ENCODE measurements at regions not wholly inside any gene's neighbourhood (a gene's known extent, or its start where the extent isn't known, plus 50 kb on each side); places are given as distances from the start of the nearest gene placed in this dataset.

- Histone ChIP-seq H3K79me2 (ENCODE audit: control insufficient read depth, insufficient read depth, low read length) (no peaks in the 10 kb centered on the region), H3K27me3 (ENCODE audit: control insufficient read depth, insufficient read depth, low read length) (no peaks in the 10 kb centered on the region), H4K20me1 (ENCODE audit: control insufficient read depth, extremely low read depth, insufficient read depth, low read length) (no peaks in the 10 kb centered on the region), H3K4me3 (replicated peaks in 1 of 4; ENCODE audit: control extremely low read depth in 1 of 4, insufficient read depth in 1 of 4, low read depth in 3 of 4, low read length in 4 of 4) (no peak overlapping the region), H3K27ac (ENCODE audit: insufficient read depth, low read length) (no peak overlapping the region), H3K4me2 (ENCODE audit: extremely low read depth, insufficient read depth, low read length) (no peak overlapping the region), H3K9ac (ENCODE audit: insufficient read depth, low read length) (no peak overlapping the region), H3K36me3 (ENCODE audit: control insufficient read depth, insufficient read depth, low read length) (no peaks in the 10 kb centered on the region), H3K4me1 (ENCODE audit: control insufficient read depth, extremely low read depth, insufficient read depth, low read length) (no peaks in the 10 kb centered on the region), H3K9me3 (ENCODE audit: control insufficient read depth, insufficient read depth, low read depth, low read length) (no peaks in the 10 kb centered on the region), H2AFZ (ENCODE audit: low read length) (no peak overlapping the region)
- TF ChIP-seq EZH2 (IDR thresholded peaks at IDR 0.05; ENCODE audit: low read length, missing control alignments) (no peak), CTCF (conservative IDR thresholded peaks at IDR 0.05 in 1 of 2, IDR thresholded peaks at IDR 0.05 in 1 of 2; ENCODE audit: low read depth in 1 of 2, low read length in 2 of 2) (no peak)
- no peak for DNase-seq (ENCODE audit: low read depth in 2 of 2)
Observed at GRCh38 chr1:219489636-219490035, 123.3 kb downstream of the ZC3H11B start.

GRCh38 chr1:219488275-219488674, 124.6 kb downstream of the ZC3H11B start:
- Histone ChIP-seq H3K4me2 (ENCODE audit: extremely low read depth, insufficient read depth, low read length) (no peak overlapping the region), H2AFZ (ENCODE audit: low read length) (no peak overlapping the region), H4K20me1 (ENCODE audit: control insufficient read depth, extremely low read depth, insufficient read depth, low read length) (no peaks in the 10 kb centered on the region), H3K4me3 (replicated peaks in 1 of 4; ENCODE audit: control extremely low read depth in 1 of 4, insufficient read depth in 1 of 4, low read depth in 3 of 4, low read length in 4 of 4) (no peak overlapping the region), H3K9me3 (ENCODE audit: control insufficient read depth, insufficient read depth, low read depth, low read length) (no peaks in the 10 kb centered on the region), H3K79me2 (ENCODE audit: control insufficient read depth, insufficient read depth, low read length) (no peaks in the 10 kb centered on the region), H3K27ac (ENCODE audit: insufficient read depth, low read length) (no peak overlapping the region), H3K9ac (ENCODE audit: insufficient read depth, low read length) (no peak overlapping the region), H3K4me1 (ENCODE audit: control insufficient read depth, extremely low read depth, insufficient read depth, low read length) (no peaks in the 10 kb centered on the region), H3K36me3 (ENCODE audit: control insufficient read depth, insufficient read depth, low read length) (no peaks in the 10 kb centered on the region), H3K27me3 (ENCODE audit: control insufficient read depth, insufficient read depth, low read length) (no peaks in the 10 kb centered on the region)
- no peak for DNase-seq (ENCODE audit: low read depth in 2 of 2)
- TF ChIP-seq EZH2 (IDR thresholded peaks at IDR 0.05; ENCODE audit: low read length, missing control alignments) (no peak), CTCF (conservative IDR thresholded peaks at IDR 0.05 in 1 of 2, IDR thresholded peaks at IDR 0.05 in 1 of 2; ENCODE audit: low read depth in 1 of 2, low read length in 2 of 2) (no peak)

- Histone ChIP-seq H3K4me2 (ENCODE audit: extremely low read depth, insufficient read depth, low read length) (no peak overlapping the region), H3K9me3 (ENCODE audit: control insufficient read depth, insufficient read depth, low read depth, low read length) (no peaks in the 10 kb centered on the region), H4K20me1 (ENCODE audit: control insufficient read depth, extremely low read depth, insufficient read depth, low read length) (no peaks in the 10 kb centered on the region), H3K9ac (ENCODE audit: insufficient read depth, low read length) (no peak overlapping the region), H3K27me3 (ENCODE audit: control insufficient read depth, insufficient read depth, low read length) (no peaks in the 10 kb centered on the region), H3K36me3 (ENCODE audit: control insufficient read depth, insufficient read depth, low read length) (no peaks in the 10 kb centered on the region), H3K79me2 (ENCODE audit: control insufficient read depth, insufficient read depth, low read length) (no peaks in the 10 kb centered on the region), H2AFZ (ENCODE audit: low read length) (no peak overlapping the region), H3K4me3 (replicated peaks in 1 of 4; ENCODE audit: control extremely low read depth in 1 of 4, insufficient read depth in 1 of 4, low read depth in 3 of 4, low read length in 4 of 4) (no peak overlapping the region), H3K27ac (ENCODE audit: insufficient read depth, low read length) (no peak overlapping the region), H3K4me1 (ENCODE audit: control insufficient read depth, extremely low read depth, insufficient read depth, low read length) (no peaks in the 10 kb centered on the region)
- DNase-seq (ENCODE audit: low read depth in 2 of 2) = no peak
- TF ChIP-seq CTCF (conservative IDR thresholded peaks at IDR 0.05 in 1 of 2, IDR thresholded peaks at IDR 0.05 in 1 of 2; ENCODE audit: low read depth in 1 of 2, low read length in 2 of 2) (no peak), EZH2 (IDR thresholded peaks at IDR 0.05; ENCODE audit: low read length, missing control alignments) (no peak)
Observed at GRCh38 chr1:219483530-219483929, 129.4 kb downstream of the ZC3H11B start.
